GM18873 (cell line): ENCODE measurements at regions not wholly inside any gene's neighbourhood (a gene's known extent, or its start where the extent isn't known, plus 50 kb on each side); places are given as distances from the start of the nearest gene placed in this dataset.
"Not testable (repeated sequence)": the region's sequence is repeated elsewhere in the genome, so short reads cannot be mapped to it uniquely, and the experiment has no call there.

Experiments
- ATAC-seq: cut with Tn5 transposase; IDR thresholded peaks from one replicate; pipeline ENCODE4 v1.9.1; 2021; ENCODE audit warnings: mild to moderate bottlenecking, moderate library complexity, moderate number of reproducible peaks; ENCODE audit not compliant: unreplicated experiment, low FRiP score

GRCh38 chr6:84854811-84855400, 90.5 kb upstream of the TBX18 start:
- ATAC-seq = no peak

GRCh38 chr6:84853901-84854300, 89.5 kb upstream of the TBX18 start:
- ATAC-seq = no peak

- no peak for ATAC-seq
These were observed 84.6 kb upstream of the TBX18 start for GRCh38 chr6:84848960-84849359.

- no peak for ATAC-seq
These were observed 83.2 kb upstream of the TBX18 start for GRCh38 chr6:84847390-84848160.

- no peak for ATAC-seq
These were observed 78.2 kb upstream of the TBX18 start for GRCh38 chr6:84842525-84843166.

- ATAC-seq = not testable (repeated sequence)
These were observed 72.9 kb upstream of the TBX18 start for GRCh38 chr6:84837068-84837866.

GRCh38 chr6:84836366-84836765, 72.0 kb upstream of the TBX18 start:
- ATAC-seq = no peak

GRCh38 chr6:84835340-84835739, 70.9 kb upstream of the TBX18 start:
- no peak for ATAC-seq

GRCh38 chr6:84831924-84832323, 67.5 kb upstream of the TBX18 start:
- ATAC-seq = not testable (repeated sequence)

- ATAC-seq = no peak
These were observed 61.1 kb upstream of the TBX18 start for GRCh38 chr6:84825461-84825860.

GRCh38 chr6:84821314-84821713, 56.9 kb upstream of the TBX18 start:
- not testable (repeated sequence) for ATAC-seq

- ATAC-seq = no peak
These were observed 52.3 kb upstream of the TBX18 start for GRCh38 chr6:84816741-84817140.

- no peak for ATAC-seq
These were observed 51.7 kb upstream of the TBX18 start for GRCh38 chr6:84815896-84816735.
